Kidney (tissue), 13 donors: ENCODE measurements at regions not wholly inside any gene's neighbourhood (a gene's known extent, or its start where the extent isn't known, plus 50 kb on each side); places are given as distances from the start of the nearest gene placed in this dataset.

Experiments
- DNase-seq, 5 donors: peaks; one replicate each; pipeline ENCODE4 v3.0.0-alpha.2; 2013 to 2020
- FAIRE-seq: peaks from 2 replicates; lab custom pipeline; 2012; peaks lifted over from hg19 to GRCh38; lab: Jason Lieb, UNC
- H3K27ac ChIP-seq, 2 donors: one replicate each; pipeline ENCODE4 v1.7.0; 2013; ENCODE audit warnings: low read depth in 2 of 2, low read length in 2 of 2, inconsistent platforms in 1 of 2
- H3K27me3 ChIP-seq: one replicate; pipeline ENCODE4 v1.7.1; 2013; ENCODE audit warnings: low read length, inconsistent platforms; ENCODE audit not compliant: control insufficient read depth, insufficient read depth
- H3K36me3 ChIP-seq, 3 donors: one replicate each; pipeline versions ENCODE4 v1.7.0 to v1.7.1; 2013; ENCODE audit warnings: low read length in 3 of 3, control low read depth in 1 of 3, inconsistent platforms in 1 of 3; ENCODE audit not compliant: insufficient read depth in 3 of 3, control insufficient read depth in 2 of 3
- H3K4me1 ChIP-seq, 3 donors: one replicate each; pipeline versions ENCODE4 v1.7.0 to v1.7.1; 2013; ENCODE audit warnings: low read length in 3 of 3, inconsistent platforms in 1 of 3, low read depth in 1 of 3; ENCODE audit not compliant: control insufficient read depth in 2 of 3, insufficient read depth in 2 of 3
- H3K4me3 ChIP-seq, 3 donors: one replicate each; pipeline versions ENCODE4 v1.7.0 to v1.8.1; 2013; ENCODE audit warnings: low read length in 3 of 3, control low read depth in 1 of 3, inconsistent platforms in 1 of 3
- H3K9ac ChIP-seq, 3 donors: one replicate each; pipeline versions ENCODE4 v1.7.0 to v1.7.1; 2013; ENCODE audit warnings: low read length in 3 of 3, control low read depth in 1 of 3, inconsistent platforms in 1 of 3
- H3K9me3 ChIP-seq, 3 donors: one replicate each; pipeline versions ENCODE4 v1.7.0 to v1.7.1; 2013; ENCODE audit warnings: low read length in 3 of 3, control low read depth in 1 of 3, inconsistent platforms in 1 of 3; ENCODE audit not compliant: control insufficient read depth in 2 of 3, insufficient read depth in 1 of 3
- CTCF ChIP-seq: IDR thresholded peaks from 3 replicates; pipeline ENCODE4 v1.5.1; 2012; ENCODE audit warnings: mild to moderate bottlenecking, moderate library complexity, borderline replicate concordance; ENCODE audit not compliant: insufficient read depth; ENCODE audit errors: extremely low read depth
- intact Hi-C: fragments of 100-400 bp; cut with DNase I; formaldehyde crosslinking; loops from one replicate; pipeline ENCODE4 v1.11.1; 2022
- donor health status: control.
- donor health status: control.
- donor health status: control.
- donor health status: control.
- donor health status: control.
- donor health status: DM: yes; HTN: yes; CAD: no.
- donor health status: Normal renal cell carcinoma (clear cell type).

GRCh38 chr3:68173012-68173634, 518.7 kb upstream of the SUCLG2 start:
- Histone ChIP-seq H3K4me1 (no peaks in the 10 kb centered on the region), H3K9me3 (peaks cover 0 to 21% (median 8%) of the 10 kb centered on the region in 3 donors), H3K27me3 (no peaks in the 10 kb centered on the region), H3K36me3 (no peaks in the 10 kb centered on the region), H3K4me3 (no peak overlapping the region), H3K9ac (no peak overlapping the region), H3K27ac (no peak overlapping the region)
- DNase-seq (no peak), FAIRE-seq (no peak)
- intact Hi-C loops = no loop called here
- no peak for TF ChIP-seq CTCF

GRCh38 chr3:68172039-68172438, 517.6 kb upstream of the SUCLG2 start:
- Histone ChIP-seq H3K36me3 (no peaks in the 10 kb centered on the region), H3K4me1 (no peaks in the 10 kb centered on the region), H3K27me3 (no peaks in the 10 kb centered on the region), H3K4me3 (no peak overlapping the region), H3K9ac (no peak overlapping the region), H3K9me3 (peaks cover 0 to 21% (median 8%) of the 10 kb centered on the region in 3 donors), H3K27ac (no peak overlapping the region)
- DNase-seq (no peak), FAIRE-seq (no peak)
- intact Hi-C loops = no loop called here
- TF ChIP-seq CTCF = no peak

- intact Hi-C loops = no loop called here
Observed at GRCh38 chr3:68163968-68164367, 509.6 kb upstream of the SUCLG2 start.

More at GRCh38 chr3:68163968-68164367, 509.6 kb upstream of the SUCLG2 start:
- Histone ChIP-seq H3K9ac (no peak overlapping the region), H3K27me3 (no peaks in the 10 kb centered on the region), H3K36me3 (no peaks in the 10 kb centered on the region), H3K27ac (no peak overlapping the region), H3K4me3 (no peak overlapping the region), H3K4me1 (no peaks in the 10 kb centered on the region), H3K9me3 (no peaks in the 10 kb centered on the region)
- DNase-seq (no peak), FAIRE-seq (no peak)
- TF ChIP-seq CTCF = no peak
